ENCODE measurements at regions not wholly inside any gene's neighbourhood (a gene's known extent, or its start where the extent isn't known, plus 50 kb on each side); places are given as distances from the start of the nearest gene placed in this dataset.

- no TSS peak for BruUV-seq (replicated peaks)
Measured at GRCh38 chr2:751474-751873, 74.3 kb upstream of the TMEM18 start.

GRCh38 chr2:750628-751027, 73.4 kb upstream of the TMEM18 start:
- ChIA-PET POLR2A (no interaction called here), CTCF (no interaction called here)
- intact Hi-C loops (cut with micrococcal nuclease; ENCODE audit: unreplicated experiment) (no loop called here), in situ Hi-C loops (cut with HindIII; ENCODE audit: low pct_unique_long_range_greater_than_20kb, low sequenced_read_pairs) (no loop called here)
- TF ChIP-seq POLR2AphosphoS5 (IDR thresholded peaks at IDR 0.05; ENCODE audit: low read depth, low read length), result no peak
- TF ChIP-seq TCF7L2 (IDR thresholded peaks at IDR 0.05; ENCODE audit: low read depth, low read length), result no peak
- TF ChIP-seq REST (IDR thresholded peaks at IDR 0.05; ENCODE audit: insufficient read depth in 1 of 2, low read depth in 2 of 2, low read length in 1 of 2), result no peak
- TF ChIP-seq CTCF (IDR thresholded peaks at IDR 0.05), result no peak
- no peak for TF ChIP-seq SIN3A (IDR thresholded peaks at IDR 0.05; ENCODE audit: borderline replicate concordance, insufficient read depth, low read depth, low read length)
- no peaks in the 10 kb centered on the region for H3K27me3 ChIP-seq (ENCODE audit: control insufficient read depth, insufficient read depth, low read length)
- H3K27ac ChIP-seq (ENCODE audit: low read length), result no peak overlapping the region
- no peaks in the 10 kb centered on the region for H3K36me3 ChIP-seq (ENCODE audit: control insufficient read depth, insufficient read depth, low read length)
- ATAC-seq, result no peak
- DNase-seq (ENCODE audit: low read depth, low spot score), result no peak
- H3K9me3 ChIP-seq (ENCODE audit: control insufficient read depth, insufficient read depth, low read depth, low read length), result no peaks in the 10 kb centered on the region
- H3K4me1 ChIP-seq (ENCODE audit: control insufficient read depth, insufficient read depth, low read length), result no peaks in the 10 kb centered on the region
- H3K4me3 ChIP-seq (ENCODE audit: low read depth in 2 of 2, low read length in 2 of 2), result no peak overlapping the region
- BruUV-seq (replicated peaks), result no TSS peak

More at GRCh38 chr2:751474-751873, 74.3 kb upstream of the TMEM18 start:
- H3K36me3 ChIP-seq (ENCODE audit: control insufficient read depth, insufficient read depth, low read length), result no peaks in the 10 kb centered on the region
- ATAC-seq (no peak), DNase-seq (ENCODE audit: low read depth, low spot score) (no peak)
- no peaks in the 10 kb centered on the region for H3K27me3 ChIP-seq (ENCODE audit: control insufficient read depth, insufficient read depth, low read length)
- no peaks in the 10 kb centered on the region for H3K9me3 ChIP-seq (ENCODE audit: control insufficient read depth, insufficient read depth, low read depth, low read length)
- intact Hi-C loops (cut with micrococcal nuclease; ENCODE audit: unreplicated experiment) (no loop called here), in situ Hi-C loops (cut with HindIII; ENCODE audit: low pct_unique_long_range_greater_than_20kb, low sequenced_read_pairs) (no loop called here)
- ChIA-PET POLR2A (no interaction called here), CTCF (no interaction called here)
- no peak overlapping the region for H3K4me3 ChIP-seq (ENCODE audit: low read depth in 2 of 2, low read length in 2 of 2)
- no peak overlapping the region for H3K27ac ChIP-seq (ENCODE audit: low read length)
- H3K4me1 ChIP-seq (ENCODE audit: control insufficient read depth, insufficient read depth, low read length), result no peaks in the 10 kb centered on the region
- no peak for TF ChIP-seq CTCF (IDR thresholded peaks at IDR 0.05)
- no peak for TF ChIP-seq POLR2AphosphoS5 (IDR thresholded peaks at IDR 0.05; ENCODE audit: low read depth, low read length)
- no peak for TF ChIP-seq TCF7L2 (IDR thresholded peaks at IDR 0.05; ENCODE audit: low read depth, low read length)
- TF ChIP-seq REST (IDR thresholded peaks at IDR 0.05; ENCODE audit: insufficient read depth in 1 of 2, low read depth in 2 of 2, low read length in 1 of 2), result no peak
- no peak for TF ChIP-seq SIN3A (IDR thresholded peaks at IDR 0.05; ENCODE audit: borderline replicate concordance, insufficient read depth, low read depth, low read length)
